ENCODE measurements at regions not wholly inside any gene's neighbourhood (a gene's known extent, or its start where the extent isn't known, plus 50 kb on each side); places are given as distances from the start of the nearest gene placed in this dataset.

DNA sequence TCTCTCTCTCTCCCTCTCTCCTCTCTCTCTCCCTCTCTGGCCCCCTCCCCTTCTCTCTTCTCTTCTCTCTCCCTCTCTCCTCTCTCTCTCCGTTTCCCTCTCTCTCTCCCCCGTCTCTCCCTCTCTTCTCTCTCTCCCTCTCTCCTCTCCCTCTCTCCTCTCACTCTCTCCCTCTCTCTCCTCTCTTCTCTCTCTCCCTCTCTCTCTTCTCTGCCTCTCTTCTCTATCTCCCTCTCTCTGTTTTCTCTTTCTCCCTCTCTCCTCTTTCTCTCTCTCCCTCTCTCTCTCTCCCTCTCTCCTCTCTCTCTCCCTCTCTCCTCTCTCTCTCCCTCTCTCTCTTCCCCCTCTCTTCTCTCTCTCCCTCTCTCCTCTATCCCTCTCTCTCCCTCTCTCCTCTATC lies 98.3 kb upstream of the FGF3 start:
- TF ChIP-seq, protein P1, sequence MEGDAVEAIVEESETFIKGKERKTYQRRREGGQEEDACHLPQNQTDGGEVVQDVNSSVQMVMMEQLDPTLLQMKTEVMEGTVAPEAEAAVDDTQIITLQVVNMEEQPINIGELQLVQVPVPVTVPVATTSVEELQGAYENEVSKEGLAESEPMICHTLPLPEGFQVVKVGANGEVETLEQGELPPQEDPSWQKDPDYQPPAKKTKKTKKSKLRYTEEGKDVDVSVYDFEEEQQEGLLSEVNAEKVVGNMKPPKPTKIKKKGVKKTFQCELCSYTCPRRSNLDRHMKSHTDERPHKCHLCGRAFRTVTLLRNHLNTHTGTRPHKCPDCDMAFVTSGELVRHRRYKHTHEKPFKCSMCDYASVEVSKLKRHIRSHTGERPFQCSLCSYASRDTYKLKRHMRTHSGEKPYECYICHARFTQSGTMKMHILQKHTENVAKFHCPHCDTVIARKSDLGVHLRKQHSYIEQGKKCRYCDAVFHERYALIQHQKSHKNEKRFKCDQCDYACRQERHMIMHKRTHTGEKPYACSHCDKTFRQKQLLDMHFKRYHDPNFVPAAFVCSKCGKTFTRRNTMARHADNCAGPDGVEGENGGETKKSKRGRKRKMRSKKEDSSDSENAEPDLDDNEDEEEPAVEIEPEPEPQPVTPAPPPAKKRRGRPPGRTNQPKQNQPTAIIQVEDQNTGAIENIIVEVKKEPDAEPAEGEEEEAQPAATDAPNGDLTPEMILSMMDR (IDR thresholded peaks at IDR 0.05 in 2 of 3, conservative IDR thresholded peaks at IDR 0.05 in 1 of 3; ENCODE audit: borderline replicate concordance in 1 of 3, insufficient read depth in 1 of 3, low read depth in 2 of 3, low read length in 2 of 3): no peak
- TF ChIP-seq ELF1 (IDR thresholded peaks at IDR 0.05; ENCODE audit: borderline replicate concordance, low read depth): no peak
- TF ChIP-seq, protein P2, sequence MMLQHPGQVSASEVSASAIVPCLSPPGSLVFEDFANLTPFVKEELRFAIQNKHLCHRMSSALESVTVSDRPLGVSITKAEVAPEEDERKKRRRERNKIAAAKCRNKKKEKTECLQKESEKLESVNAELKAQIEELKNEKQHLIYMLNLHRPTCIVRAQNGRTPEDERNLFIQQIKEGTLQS (IDR thresholded peaks at IDR 0.05): no peak
- no peak for TF ChIP-seq POLR2A (IDR thresholded peaks at IDR 0.05; ENCODE audit: borderline replicate concordance, extremely low read depth, insufficient read depth, insufficient read length)
- TF ChIP-seq EZH2phosphoT487 (IDR thresholded peaks at IDR 0.05; ENCODE audit: borderline replicate concordance): no peak
- TF ChIP-seq SIN3A (IDR thresholded peaks at IDR 0.05; ENCODE audit: low read depth): no peak

All from HCT116 (cell line).